ENCODE measurements at regions not wholly inside any gene's neighbourhood (a gene's known extent, or its start where the extent isn't known, plus 50 kb on each side); places are given as distances from the start of the nearest gene placed in this dataset.

DNA sequence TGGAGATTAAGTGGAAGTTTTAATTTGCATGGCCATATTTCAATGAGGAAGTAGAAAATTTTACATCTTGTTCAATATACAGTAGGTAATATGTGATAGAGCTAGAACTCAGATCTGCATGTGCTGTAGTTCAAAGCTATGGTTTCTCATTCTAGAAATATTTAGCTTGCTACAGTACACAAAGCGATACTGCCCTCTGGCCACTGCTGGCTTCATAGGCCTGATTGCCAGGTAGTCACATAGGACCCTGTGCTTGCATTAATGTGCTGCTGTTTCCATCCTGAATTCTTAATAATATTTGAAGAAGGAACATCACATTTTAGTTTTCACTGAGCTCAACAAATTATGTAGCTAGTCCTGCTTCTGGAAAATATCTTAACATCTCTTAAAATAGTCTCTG lies 87.0 kb downstream of the PLSCR2 start:
- peak; percentile 44 for DNase-seq (ENCODE audit: low read depth)

DNA sequence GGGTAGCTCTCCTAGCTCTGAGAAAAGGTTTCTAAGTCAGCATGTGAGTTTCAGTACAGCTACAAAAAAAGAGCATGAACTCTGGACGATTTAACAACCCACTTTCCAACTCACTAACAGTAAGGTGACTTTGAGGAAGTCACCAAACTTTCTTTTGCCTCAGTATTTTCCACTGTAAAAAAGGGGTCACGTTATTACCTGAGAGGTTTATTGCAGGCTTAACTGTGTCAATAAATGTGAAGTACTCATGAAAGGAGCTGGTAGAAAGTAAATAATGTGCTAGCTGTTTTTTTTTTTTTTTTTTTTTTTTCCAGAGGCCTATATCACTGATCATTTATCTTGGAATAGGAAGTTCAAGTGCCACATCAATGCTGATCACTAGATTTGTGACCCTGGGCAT lies 89.3 kb downstream of the PLSCR2 start:
- DNase-seq (ENCODE audit: low read depth), result no peak

GRCh38 chr3:146375219-146375618 lies 94.1 kb downstream of the PLSCR2 start:
- no peak for DNase-seq (ENCODE audit: low read depth)

GRCh38 chr3:146374146-146374545 lies 95.2 kb downstream of the PLSCR2 start:
- peak; percentile 59 for DNase-seq (ENCODE audit: low read depth)

DNA sequence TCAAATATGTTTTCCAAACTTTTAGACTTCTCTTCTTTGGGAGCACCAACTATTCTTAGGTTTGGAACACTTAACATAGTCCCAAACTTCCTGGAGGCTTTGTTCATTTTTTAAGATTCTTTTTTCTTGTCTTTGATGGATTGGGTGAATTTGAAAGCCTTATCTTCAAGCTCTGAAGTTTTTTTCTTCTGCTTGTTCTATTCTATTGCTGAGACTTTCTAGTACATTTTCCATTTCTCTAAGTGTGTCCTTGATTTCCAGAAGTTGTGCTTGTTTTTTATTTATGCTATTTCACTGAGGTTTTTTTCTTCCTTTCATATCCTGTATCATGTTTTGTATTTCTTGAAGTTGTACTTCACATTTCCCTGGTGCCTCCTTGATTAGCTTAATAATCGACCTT lies 97.5 kb downstream of the PLSCR2 start:
- no peak for DNase-seq (ENCODE audit: low read depth)

- DNase-seq (ENCODE audit: low read depth), result no peak
Measured at GRCh38 chr3:146368882-146369523, 100.4 kb downstream of the PLSCR2 start.

DNA sequence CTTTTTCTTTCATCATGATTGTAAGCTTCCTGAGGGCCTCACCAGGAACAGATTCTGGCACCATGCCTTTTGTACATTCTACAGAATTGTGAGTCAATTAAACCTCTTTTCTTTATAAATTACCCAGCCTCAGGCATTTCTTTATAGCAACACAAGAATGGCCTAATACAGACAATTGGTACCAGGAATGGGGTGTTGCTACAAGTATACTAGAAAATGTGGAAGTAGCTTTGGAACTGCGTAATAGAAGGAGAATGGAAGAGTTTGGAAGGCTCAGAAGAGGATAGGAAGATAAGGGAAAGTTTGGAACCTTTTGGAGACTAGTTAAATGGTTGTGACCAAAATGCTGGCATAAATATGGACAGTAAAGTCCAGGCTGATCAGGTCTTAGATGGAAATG lies 108.9 kb upstream of the PLSCR4 start:
- DNase-seq (ENCODE audit: low read depth), result no peak

GRCh38 chr3:146354421-146354820 lies 103.5 kb upstream of the PLSCR4 start:
- DNase-seq (ENCODE audit: low read depth), result peak; percentile 38

- no peak for DNase-seq (ENCODE audit: low read depth)
Measured at GRCh38 chr3:146350852-146351251, 99.9 kb upstream of the PLSCR4 start.

GRCh38 chr3:146345900-146346299 lies 95.0 kb upstream of the PLSCR4 start:
- DNase-seq (ENCODE audit: low read depth), result no peak

DNA sequence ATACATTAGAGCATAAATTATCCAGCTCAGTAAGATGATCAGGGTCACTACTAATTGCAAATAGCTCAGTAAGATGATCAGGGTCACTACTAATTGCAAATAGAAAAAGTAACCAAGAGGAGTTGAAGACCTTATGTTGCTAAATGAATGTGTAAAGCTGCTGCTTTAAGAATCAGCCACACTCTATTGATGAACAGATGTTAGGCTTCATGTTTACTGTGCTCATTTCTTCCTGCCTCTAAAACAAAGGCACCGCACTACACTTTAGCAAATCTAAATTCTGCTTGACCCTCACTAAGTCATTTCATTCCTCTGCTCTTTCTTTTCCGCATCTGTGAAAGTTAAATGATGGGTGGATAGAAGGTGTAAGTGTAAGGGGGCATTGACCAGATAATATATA lies 92.6 kb upstream of the PLSCR4 start:
- no peak for DNase-seq (ENCODE audit: low read depth)

GRCh38 chr3:146342989-146343388 lies 92.1 kb upstream of the PLSCR4 start:
- DNase-seq (ENCODE audit: low read depth), result peak; percentile 46

DNA sequence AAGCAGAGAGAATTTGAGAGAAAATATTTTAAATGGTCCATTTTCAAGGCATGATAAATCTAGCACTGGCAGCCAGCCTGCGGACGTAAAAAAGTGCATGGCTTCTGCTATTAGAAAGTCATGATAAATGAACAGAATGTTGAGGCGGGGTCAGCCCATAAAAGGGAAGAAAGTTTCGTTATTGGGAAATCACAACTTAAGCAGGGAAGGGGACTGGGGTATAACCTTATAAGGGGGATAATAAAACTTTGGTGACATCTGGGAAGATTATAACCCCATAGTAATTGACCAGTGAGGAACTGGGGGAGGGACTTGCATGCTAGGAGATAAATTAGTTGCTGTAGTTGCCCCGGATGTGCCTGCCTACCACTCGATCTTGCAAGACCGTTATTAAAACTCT lies 88.4 kb upstream of the PLSCR4 start:
- DNase-seq (ENCODE audit: low read depth), result no peak

DNA sequence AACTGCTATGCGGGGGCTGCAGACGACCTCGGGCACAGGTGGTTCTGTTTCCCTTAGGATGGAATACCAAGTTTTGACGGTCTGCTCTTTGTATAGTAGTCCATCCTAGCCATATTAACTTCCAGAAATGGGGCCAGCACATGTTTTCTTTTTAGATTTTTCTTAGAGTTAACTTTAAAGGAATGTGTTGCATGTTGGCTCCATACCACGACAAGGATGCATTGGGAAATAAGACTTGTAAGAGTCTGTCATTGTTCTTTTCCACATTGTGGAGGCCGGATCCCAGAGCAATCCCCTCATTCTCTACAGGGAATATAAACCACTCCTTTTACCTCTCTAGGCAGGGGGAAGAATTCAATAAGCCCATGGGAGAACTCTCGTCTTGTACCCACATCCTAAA lies 87.1 kb upstream of the PLSCR4 start:
- DNase-seq (ENCODE audit: low read depth), result no peak

GRCh38 chr3:146335386-146335785 lies 84.5 kb upstream of the PLSCR4 start:
- no peak for DNase-seq (ENCODE audit: low read depth)

GRCh38 chr3:146334151-146334550 lies 83.2 kb upstream of the PLSCR4 start:
- DNase-seq (ENCODE audit: low read depth), result peak; percentile 7

- DNase-seq (ENCODE audit: low read depth), result no peak
Measured at GRCh38 chr3:146331967-146332366, 81.1 kb upstream of the PLSCR4 start.

DNA sequence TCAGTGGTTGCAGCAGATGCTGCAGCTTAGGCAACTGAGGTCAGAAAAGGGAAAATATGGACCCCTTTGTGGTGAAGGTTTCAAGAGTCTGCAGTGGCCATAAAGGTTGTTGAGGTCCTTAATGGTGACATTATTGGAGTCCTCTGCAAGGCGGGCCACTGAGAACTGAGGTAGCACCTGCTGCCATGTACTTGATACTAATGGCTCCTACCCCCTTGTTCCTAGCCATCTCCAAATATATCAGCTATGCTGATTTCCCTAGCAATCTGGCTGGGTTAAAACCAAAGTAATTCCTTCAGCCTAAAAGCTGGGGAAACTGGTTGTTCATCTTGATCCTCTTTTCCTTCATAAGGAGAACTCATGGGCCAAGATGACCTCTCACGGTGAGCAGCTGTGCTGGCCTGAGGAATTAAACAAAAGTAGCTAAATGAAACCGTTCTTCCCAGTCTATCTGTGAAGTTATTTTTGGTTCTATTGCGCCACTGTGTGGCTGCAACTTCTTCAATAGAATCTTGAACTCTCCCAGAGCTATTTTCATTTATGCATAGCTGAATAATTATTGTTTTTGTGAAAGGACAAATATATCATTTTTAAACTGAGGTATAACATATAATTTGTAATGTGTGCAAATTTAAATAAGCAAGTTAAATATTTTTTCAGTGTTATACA lies 76.1 kb upstream of the PLSCR4 start:
- peak; percentile 62 for DNase-seq (ENCODE audit: low read depth)

- DNase-seq (ENCODE audit: low read depth), result no peak
Measured at GRCh38 chr3:146325170-146325569, 74.3 kb upstream of the PLSCR4 start.

- DNase-seq (ENCODE audit: low read depth), result no peak
Measured at GRCh38 chr3:146322216-146322817, 71.4 kb upstream of the PLSCR4 start.

- no peak for DNase-seq (ENCODE audit: low read depth)
Measured at GRCh38 chr3:146314871-146315270, 64.0 kb upstream of the PLSCR4 start.

DNA sequence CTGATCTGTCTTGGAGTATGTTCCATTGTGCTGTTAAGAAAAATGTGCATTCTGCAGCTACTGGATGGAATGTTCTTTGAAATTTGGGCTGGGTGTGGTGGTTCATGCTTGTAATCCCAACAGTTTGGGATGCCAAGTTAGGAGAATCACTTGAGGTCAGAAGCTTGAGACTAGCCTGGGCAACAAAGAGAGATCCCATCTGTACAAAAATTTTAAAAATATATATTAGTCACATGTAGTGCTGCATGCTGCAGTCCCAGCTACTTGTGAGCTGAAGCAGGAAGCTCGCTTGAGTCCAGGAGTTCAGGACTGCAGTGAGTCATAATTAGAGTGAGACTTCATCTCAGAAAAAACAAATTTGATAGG lies 62.8 kb upstream of the PLSCR4 start:
- DNase-seq (ENCODE audit: low read depth), result peak; percentile 55

- no peak for DNase-seq (ENCODE audit: low read depth)
Measured at GRCh38 chr3:146313031-146313745, 62.3 kb upstream of the PLSCR4 start.
